ENCODE measurements at regions not wholly inside any gene's neighbourhood (a gene's known extent, or its start where the extent isn't known, plus 50 kb on each side); places are given as distances from the start of the nearest gene placed in this dataset.

- H3K4me3 Mint-ChIP-seq, result no peak overlapping the region
- H3K4me1 Mint-ChIP-seq, result no peaks in the 10 kb centered on the region
- H3K27ac Mint-ChIP-seq, result no peak overlapping the region
- intact Hi-C loops (cut with micrococcal nuclease), result no loop called here
- H3K36me3 Mint-ChIP-seq (ENCODE audit: low read depth), result no peaks in the 10 kb centered on the region
- H3K27me3 Mint-ChIP-seq, result no peaks in the 10 kb centered on the region
- H3K9me3 Mint-ChIP-seq, result peaks cover 3% of the 10 kb centered on the region
- no peak for DNase-seq
Measured at GRCh38 chr21:24023402-24023801, 1583.9 kb downstream of the MRPL39 start.

- intact Hi-C loops (cut with micrococcal nuclease), result no loop called here
- no peak overlapping the region for H3K4me3 Mint-ChIP-seq
- no peaks in the 10 kb centered on the region for H3K36me3 Mint-ChIP-seq (ENCODE audit: low read depth)
- no peak for DNase-seq
- H3K4me1 Mint-ChIP-seq, result no peaks in the 10 kb centered on the region
- H3K9me3 Mint-ChIP-seq, result no peaks in the 10 kb centered on the region
- no peaks in the 10 kb centered on the region for H3K27me3 Mint-ChIP-seq
- H3K27ac Mint-ChIP-seq, result no peak overlapping the region
Measured at GRCh38 chr21:24014381-24014780, 1592.9 kb downstream of the MRPL39 start.

GRCh38 chr21:24011087-24011486 lies 1596.2 kb downstream of the MRPL39 start:
- Mint-ChIP-seq H3K4me3 (no peak overlapping the region), H3K27ac (no peak overlapping the region), H3K27me3 (no peaks in the 10 kb centered on the region), H3K9me3 (no peaks in the 10 kb centered on the region), H3K4me1 (no peaks in the 10 kb centered on the region), H3K36me3 (ENCODE audit: low read depth) (no peaks in the 10 kb centered on the region)
- no peak for DNase-seq
- intact Hi-C loops (cut with micrococcal nuclease), result no loop called here

GRCh38 chr21:24007592-24007991 lies 1599.7 kb downstream of the MRPL39 start:
- no peak for DNase-seq
- Mint-ChIP-seq H3K27ac (no peak overlapping the region), H3K27me3 (no peaks in the 10 kb centered on the region), H3K4me3 (no peak overlapping the region), H3K9me3 (no peaks in the 10 kb centered on the region), H3K36me3 (ENCODE audit: low read depth) (no peaks in the 10 kb centered on the region), H3K4me1 (no peaks in the 10 kb centered on the region)
- intact Hi-C loops (cut with micrococcal nuclease), result no loop called here

- no peak for DNase-seq
- H3K4me3 Mint-ChIP-seq, result no peak overlapping the region
- intact Hi-C loops (cut with micrococcal nuclease), result no loop called here
Measured at GRCh38 chr21:23986987-23987386, 1620.3 kb downstream of the MRPL39 start.

GRCh38 chr21:23986214-23986613 lies 1621.1 kb downstream of the MRPL39 start:
- intact Hi-C loops (cut with micrococcal nuclease), result no loop called here
- Mint-ChIP-seq H3K36me3 (ENCODE audit: low read depth) (no peaks in the 10 kb centered on the region), H3K4me1 (no peaks in the 10 kb centered on the region), H3K4me3 (no peak overlapping the region), H3K27ac (no peak overlapping the region), H3K9me3 (peaks cover 11% of the 10 kb centered on the region), H3K27me3 (no peaks in the 10 kb centered on the region)
- no peak for DNase-seq

More at GRCh38 chr21:23986987-23987386, 1620.3 kb downstream of the MRPL39 start:
- no peaks in the 10 kb centered on the region for H3K36me3 Mint-ChIP-seq (ENCODE audit: low read depth)
- H3K9me3 Mint-ChIP-seq, result peaks cover 11% of the 10 kb centered on the region
- H3K27ac Mint-ChIP-seq, result no peak overlapping the region
- H3K4me1 Mint-ChIP-seq, result no peaks in the 10 kb centered on the region
- no peaks in the 10 kb centered on the region for H3K27me3 Mint-ChIP-seq

- no peaks in the 10 kb centered on the region for H3K36me3 Mint-ChIP-seq (ENCODE audit: low read depth)
- no peak for DNase-seq
- peaks cover 2% of the 10 kb centered on the region for H3K27me3 Mint-ChIP-seq
- peaks cover 4% of the 10 kb centered on the region for H3K4me1 Mint-ChIP-seq
- intact Hi-C loops (cut with micrococcal nuclease), result no loop called here
- H3K9me3 Mint-ChIP-seq, result peaks cover 6% of the 10 kb centered on the region
- H3K27ac Mint-ChIP-seq, result no peak overlapping the region
- no peak overlapping the region for H3K4me3 Mint-ChIP-seq
Measured at GRCh38 chr21:23982546-23982945, 1624.7 kb downstream of the MRPL39 start.

- intact Hi-C loops (cut with micrococcal nuclease), result no loop called here
- Mint-ChIP-seq H3K4me1 (peaks cover 4% of the 10 kb centered on the region), H3K27me3 (peaks cover 15% of the 10 kb centered on the region), H3K4me3 (no peak overlapping the region), H3K36me3 (ENCODE audit: low read depth) (no peaks in the 10 kb centered on the region), H3K9me3 (no peaks in the 10 kb centered on the region), H3K27ac (no peak overlapping the region)
- no peak for DNase-seq
Measured at GRCh38 chr21:23977971-23978370, 1629.3 kb downstream of the MRPL39 start.

- Mint-ChIP-seq H3K4me3 (peak overlapping the region; percentile 67), H3K9me3 (no peaks in the 10 kb centered on the region), H3K27me3 (peaks cover 15% of the 10 kb centered on the region), H3K27ac (peak overlapping the region; percentile 83), H3K36me3 (ENCODE audit: low read depth) (no peaks in the 10 kb centered on the region), H3K4me1 (peaks cover 13% of the 10 kb centered on the region)
- intact Hi-C loops (cut with micrococcal nuclease), result loop anchor here (1.0 kb wide), 2 partner anchors 33 to 116 kb away; no protein-coding TSS in a partner anchor
- peak; percentile 96 for DNase-seq
Measured at GRCh38 chr21:23968722-23969647, 1638.3 kb downstream of the MRPL39 start.

- H3K36me3 Mint-ChIP-seq (ENCODE audit: low read depth), result no peaks in the 10 kb centered on the region
- H3K4me3 Mint-ChIP-seq, result no peak overlapping the region
- peaks cover 11% of the 10 kb centered on the region for H3K27me3 Mint-ChIP-seq
- DNase-seq, result no peak
- H3K27ac Mint-ChIP-seq, result no peak overlapping the region
- H3K9me3 Mint-ChIP-seq, result no peaks in the 10 kb centered on the region
- intact Hi-C loops (cut with micrococcal nuclease), result loop anchor here (1.0 kb wide), 2 partner anchors 32 to 115 kb away; no protein-coding TSS in a partner anchor
- H3K4me1 Mint-ChIP-seq, result peaks cover 15% of the 10 kb centered on the region
Measured at GRCh38 chr21:23968008-23968407, 1639.3 kb downstream of the MRPL39 start.

GRCh38 chr21:23963454-23963853 lies 1643.8 kb downstream of the MRPL39 start:
- peaks cover 9% of the 10 kb centered on the region for H3K27me3 Mint-ChIP-seq
- H3K36me3 Mint-ChIP-seq (ENCODE audit: low read depth), result no peaks in the 10 kb centered on the region
- no peak overlapping the region for H3K4me3 Mint-ChIP-seq
- peaks cover 4% of the 10 kb centered on the region for H3K4me1 Mint-ChIP-seq
- DNase-seq, result no peak
- intact Hi-C loops (cut with micrococcal nuclease), result no loop called here
- no peaks in the 10 kb centered on the region for H3K9me3 Mint-ChIP-seq
- H3K27ac Mint-ChIP-seq, result no peak overlapping the region

- no peak overlapping the region for H3K4me3 Mint-ChIP-seq
- DNase-seq, result no peak
- H3K4me1 Mint-ChIP-seq, result peaks cover 2% of the 10 kb centered on the region
- H3K36me3 Mint-ChIP-seq (ENCODE audit: low read depth), result no peaks in the 10 kb centered on the region
- peaks cover 9% of the 10 kb centered on the region for H3K27me3 Mint-ChIP-seq
- no peak overlapping the region for H3K27ac Mint-ChIP-seq
- H3K9me3 Mint-ChIP-seq, result no peaks in the 10 kb centered on the region
- intact Hi-C loops (cut with micrococcal nuclease), result no loop called here
Measured at GRCh38 chr21:23960769-23961168, 1646.5 kb downstream of the MRPL39 start.

- Mint-ChIP-seq H3K27me3 (peaks cover 4% of the 10 kb centered on the region), H3K4me3 (peak overlapping the region; percentile 6), H3K9me3 (no peaks in the 10 kb centered on the region), H3K36me3 (ENCODE audit: low read depth) (no peaks in the 10 kb centered on the region), H3K27ac (no peak overlapping the region), H3K4me1 (peaks cover 11% of the 10 kb centered on the region)
- intact Hi-C loops (cut with micrococcal nuclease), result no loop called here
- DNase-seq, result no peak
Measured at GRCh38 chr21:23955135-23955843, 1652.0 kb downstream of the MRPL39 start.

GRCh38 chr21:23952269-23952668 lies 1655.0 kb downstream of the MRPL39 start:
- no peaks in the 10 kb centered on the region for H3K27me3 Mint-ChIP-seq
- no peaks in the 10 kb centered on the region for H3K36me3 Mint-ChIP-seq (ENCODE audit: low read depth)
- peaks cover 23% of the 10 kb centered on the region for H3K4me1 Mint-ChIP-seq
- no peak for DNase-seq
- intact Hi-C loops (cut with micrococcal nuclease), result no loop called here
- no peak overlapping the region for H3K27ac Mint-ChIP-seq
- no peak overlapping the region for H3K4me3 Mint-ChIP-seq
- H3K9me3 Mint-ChIP-seq, result no peaks in the 10 kb centered on the region

All from activated CD4-positive, alpha-beta T cell treated with anti-CD3 and anti-CD28 coated beads, Interleukin-2, amount 10 ng/mL, durations not matched to agents 24 days and 14 days (primary cell).